ENCODE measurements at regions not wholly inside any gene's neighbourhood (a gene's known extent, or its start where the extent isn't known, plus 50 kb on each side); places are given as distances from the start of the nearest gene placed in this dataset.
A peak's percentile ranks its signal among the peaks of the same experiment; 100 is the strongest.

DNA sequence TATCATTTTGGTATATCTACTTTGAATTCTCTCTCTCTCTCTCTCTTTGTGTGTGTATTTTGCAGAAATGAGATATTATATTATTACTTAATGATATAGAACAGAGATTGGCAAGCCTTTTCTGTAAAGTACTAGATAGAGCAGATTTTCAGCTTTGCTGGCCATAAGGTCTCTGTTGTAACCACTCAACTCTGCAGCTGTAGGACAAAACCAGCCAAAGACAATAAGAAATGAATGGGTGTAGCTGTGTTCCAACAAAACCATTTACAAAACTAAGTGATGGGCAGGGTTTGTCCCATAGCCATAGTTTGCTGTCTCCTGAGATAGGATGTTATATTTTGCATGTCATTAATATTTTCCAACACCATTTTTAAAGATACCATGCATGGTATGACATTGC, 91.2 kb upstream of the TSHZ2 start:
- H3K4me3 ChIP-seq (ENCODE audit: low read length), result no peak overlapping the region
- H3K27me3 ChIP-seq (ENCODE audit: insufficient read depth, low read depth, low read length), result no peaks in the 10 kb centered on the region
- H3K79me2 ChIP-seq (replicated peaks; ENCODE audit: insufficient read depth, low read length), result no peaks in the 10 kb centered on the region
- H2AFZ ChIP-seq (ENCODE audit: low read depth, low read length), result no peak overlapping the region
- TF ChIP-seq TAF1 (IDR thresholded peaks at IDR 0.05; ENCODE audit: low read depth), result no peak
- no peak for TF ChIP-seq POLR2AphosphoS5 (IDR thresholded peaks at IDR 0.05)
- no peak for TF ChIP-seq RAD21 (conservative IDR thresholded peaks at IDR 0.05)
- no peak for TF ChIP-seq MXI1 (conservative IDR thresholded peaks at IDR 0.05; ENCODE audit: poor library complexity, severe bottlenecking)
- TF ChIP-seq EP300 (conservative IDR thresholded peaks at IDR 0.05; ENCODE audit: poor library complexity, severe bottlenecking), result no peak
- TF ChIP-seq, protein P1, sequence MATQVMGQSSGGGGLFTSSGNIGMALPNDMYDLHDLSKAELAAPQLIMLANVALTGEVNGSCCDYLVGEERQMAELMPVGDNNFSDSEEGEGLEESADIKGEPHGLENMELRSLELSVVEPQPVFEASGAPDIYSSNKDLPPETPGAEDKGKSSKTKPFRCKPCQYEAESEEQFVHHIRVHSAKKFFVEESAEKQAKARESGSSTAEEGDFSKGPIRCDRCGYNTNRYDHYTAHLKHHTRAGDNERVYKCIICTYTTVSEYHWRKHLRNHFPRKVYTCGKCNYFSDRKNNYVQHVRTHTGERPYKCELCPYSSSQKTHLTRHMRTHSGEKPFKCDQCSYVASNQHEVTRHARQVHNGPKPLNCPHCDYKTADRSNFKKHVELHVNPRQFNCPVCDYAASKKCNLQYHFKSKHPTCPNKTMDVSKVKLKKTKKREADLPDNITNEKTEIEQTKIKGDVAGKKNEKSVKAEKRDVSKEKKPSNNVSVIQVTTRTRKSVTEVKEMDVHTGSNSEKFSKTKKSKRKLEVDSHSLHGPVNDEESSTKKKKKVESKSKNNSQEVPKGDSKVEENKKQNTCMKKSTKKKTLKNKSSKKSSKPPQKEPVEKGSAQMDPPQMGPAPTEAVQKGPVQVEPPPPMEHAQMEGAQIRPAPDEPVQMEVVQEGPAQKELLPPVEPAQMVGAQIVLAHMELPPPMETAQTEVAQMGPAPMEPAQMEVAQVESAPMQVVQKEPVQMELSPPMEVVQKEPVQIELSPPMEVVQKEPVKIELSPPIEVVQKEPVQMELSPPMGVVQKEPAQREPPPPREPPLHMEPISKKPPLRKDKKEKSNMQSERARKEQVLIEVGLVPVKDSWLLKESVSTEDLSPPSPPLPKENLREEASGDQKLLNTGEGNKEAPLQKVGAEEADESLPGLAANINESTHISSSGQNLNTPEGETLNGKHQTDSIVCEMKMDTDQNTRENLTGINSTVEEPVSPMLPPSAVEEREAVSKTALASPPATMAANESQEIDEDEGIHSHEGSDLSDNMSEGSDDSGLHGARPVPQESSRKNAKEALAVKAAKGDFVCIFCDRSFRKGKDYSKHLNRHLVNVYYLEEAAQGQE (IDR thresholded peaks at IDR 0.05; ENCODE audit: borderline replicate concordance), result no peak
- TF ChIP-seq, protein P2, sequence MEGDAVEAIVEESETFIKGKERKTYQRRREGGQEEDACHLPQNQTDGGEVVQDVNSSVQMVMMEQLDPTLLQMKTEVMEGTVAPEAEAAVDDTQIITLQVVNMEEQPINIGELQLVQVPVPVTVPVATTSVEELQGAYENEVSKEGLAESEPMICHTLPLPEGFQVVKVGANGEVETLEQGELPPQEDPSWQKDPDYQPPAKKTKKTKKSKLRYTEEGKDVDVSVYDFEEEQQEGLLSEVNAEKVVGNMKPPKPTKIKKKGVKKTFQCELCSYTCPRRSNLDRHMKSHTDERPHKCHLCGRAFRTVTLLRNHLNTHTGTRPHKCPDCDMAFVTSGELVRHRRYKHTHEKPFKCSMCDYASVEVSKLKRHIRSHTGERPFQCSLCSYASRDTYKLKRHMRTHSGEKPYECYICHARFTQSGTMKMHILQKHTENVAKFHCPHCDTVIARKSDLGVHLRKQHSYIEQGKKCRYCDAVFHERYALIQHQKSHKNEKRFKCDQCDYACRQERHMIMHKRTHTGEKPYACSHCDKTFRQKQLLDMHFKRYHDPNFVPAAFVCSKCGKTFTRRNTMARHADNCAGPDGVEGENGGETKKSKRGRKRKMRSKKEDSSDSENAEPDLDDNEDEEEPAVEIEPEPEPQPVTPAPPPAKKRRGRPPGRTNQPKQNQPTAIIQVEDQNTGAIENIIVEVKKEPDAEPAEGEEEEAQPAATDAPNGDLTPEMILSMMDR (IDR thresholded peaks at IDR 0.05; ENCODE audit: poor library complexity, severe bottlenecking), result no peak
- TF ChIP-seq SMC3 (conservative IDR thresholded peaks at IDR 0.05; ENCODE audit: poor library complexity), result no peak
- TF ChIP-seq EZH2 (IDR thresholded peaks at IDR 0.05; ENCODE audit: borderline replicate concordance, insufficient read depth, low read length, poor library complexity, severe bottlenecking), result no peak
- H3K27ac ChIP-seq (ENCODE audit: low read length), result no peak overlapping the region
- H3K9me2 ChIP-seq (ENCODE audit: insufficient read depth, low read length), result no peaks in the 10 kb centered on the region
- H3K9ac ChIP-seq (ENCODE audit: low read length), result no peak overlapping the region
- peaks cover 4% of the 10 kb centered on the region for H3K9me3 ChIP-seq (ENCODE audit: low read length)
- no peak overlapping the region for H3K4me2 ChIP-seq (ENCODE audit: low read length)
- H3K36me3 ChIP-seq (ENCODE audit: insufficient read depth, low read length), result no peaks in the 10 kb centered on the region
- H4K20me1 ChIP-seq (ENCODE audit: insufficient read depth), result no peaks in the 10 kb centered on the region
- H3F3A ChIP-seq (ENCODE audit: insufficient read depth, low read length, poor library complexity, severe bottlenecking), result no peaks in the 10 kb centered on the region

DNA sequence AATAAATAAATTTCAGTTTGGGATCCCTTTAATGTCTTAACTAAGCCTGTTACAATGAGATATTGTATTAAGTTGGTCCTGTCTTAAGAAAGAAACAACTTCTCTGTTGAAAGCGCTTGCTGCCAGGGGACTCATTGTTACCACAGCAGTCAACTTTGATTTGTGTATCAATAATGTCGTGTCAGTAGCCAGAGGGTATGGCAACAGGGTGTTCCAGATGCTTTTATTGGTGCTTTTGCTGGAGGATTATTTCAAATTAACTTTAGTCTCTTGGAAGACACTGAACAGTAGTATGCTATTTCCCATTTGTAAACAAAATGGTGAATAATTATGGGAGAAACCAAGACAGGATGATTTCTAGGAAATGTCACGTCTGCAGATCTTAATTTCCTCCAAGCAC, 91.9 kb upstream of the TSHZ2 start:
- Histone ChIP-seq H2AFZ (ENCODE audit: low read depth, low read length) (no peak overlapping the region), H3F3A (ENCODE audit: insufficient read depth, low read length, poor library complexity, severe bottlenecking) (no peaks in the 10 kb centered on the region), H3K27ac (ENCODE audit: low read length) (peak overlapping the region; percentile 24), H3K9me3 (ENCODE audit: low read length) (peaks cover 4% of the 10 kb centered on the region), H3K4me3 (ENCODE audit: low read length) (no peak overlapping the region), H3K36me3 (ENCODE audit: insufficient read depth, low read length) (no peaks in the 10 kb centered on the region), H3K9ac (ENCODE audit: low read length) (no peak overlapping the region), H4K20me1 (ENCODE audit: insufficient read depth) (no peaks in the 10 kb centered on the region), H3K9me2 (ENCODE audit: insufficient read depth, low read length) (no peaks in the 10 kb centered on the region), H3K79me2 (replicated peaks; ENCODE audit: insufficient read depth, low read length) (no peaks in the 10 kb centered on the region), H3K4me2 (ENCODE audit: low read length) (no peak overlapping the region), H3K27me3 (ENCODE audit: insufficient read depth, low read depth, low read length) (no peaks in the 10 kb centered on the region)
- TF ChIP-seq EP300 (conservative IDR thresholded peaks at IDR 0.05; ENCODE audit: poor library complexity, severe bottlenecking) (no peak), RAD21 (conservative IDR thresholded peaks at IDR 0.05) (no peak), EZH2 (IDR thresholded peaks at IDR 0.05; ENCODE audit: borderline replicate concordance, insufficient read depth, low read length, poor library complexity, severe bottlenecking) (no peak), POLR2AphosphoS5 (IDR thresholded peaks at IDR 0.05) (no peak), SMC3 (conservative IDR thresholded peaks at IDR 0.05; ENCODE audit: poor library complexity) (no peak), TAF1 (IDR thresholded peaks at IDR 0.05; ENCODE audit: low read depth) (no peak), MXI1 (conservative IDR thresholded peaks at IDR 0.05; ENCODE audit: poor library complexity, severe bottlenecking) (no peak)
- TF ChIP-seq, protein P1 (IDR thresholded peaks at IDR 0.05; ENCODE audit: borderline replicate concordance), result no peak
- TF ChIP-seq, protein P2 (IDR thresholded peaks at IDR 0.05; ENCODE audit: poor library complexity, severe bottlenecking), result no peak
